Sigmoid colon (tissue), 6 donors: ENCODE measurements at regions not wholly inside any gene's neighbourhood (a gene's known extent, or its start where the extent isn't known, plus 50 kb on each side); places are given as distances from the start of the nearest gene placed in this dataset.

ENCODE experiments used
- DNase-seq: peaks from one replicate; pipeline ENCODE4 v3.0.0-alpha.2; 2019
- H3K27ac ChIP-seq, 4 donors: fragments of 200-600 bp; sonication (generic); one replicate each; pipeline ENCODE4 v1.5.1; 2016 to 2019; ENCODE audit warnings: mild to moderate bottlenecking in 1 of 4
- H3K27me3 ChIP-seq, 3 donors: fragments of 200-600 bp; sonication (generic); one replicate each; pipeline ENCODE4 v1.5.1; 2019; ENCODE audit warnings: mild to moderate bottlenecking in 1 of 3
- H3K36me3 ChIP-seq, 4 donors: fragments of 200-600 bp; sonication (generic); one replicate each; pipeline ENCODE4 v1.5.1; 2016 to 2019
- H3K4me1 ChIP-seq, 4 donors: fragments of 200-600 bp; sonication (generic); one replicate each; pipeline ENCODE4 v1.5.1; 2017 to 2019
- H3K4me3 ChIP-seq, 4 donors: fragments of 200-600 bp; sonication (generic); one replicate each; pipeline ENCODE4 v1.5.1; 2017 to 2019; ENCODE audit warnings: mild to moderate bottlenecking in 2 of 4, moderate library complexity in 1 of 4
- H3K9me3 ChIP-seq, 4 donors: fragments of 200-600 bp in 3 of 4; sonication (generic) in 3 of 4; one replicate each; pipeline versions ENCODE4 v1.5.1 to v1.6.1; 2013 to 2019
- CTCF ChIP-seq, 4 experiments: fragments of 450-650 bp in 3 of 4; fragments of 200-600 bp in 1 of 4; IDR thresholded peaks; one replicate each; pipeline ENCODE4 v1.5.1; 2016 to 2019; ENCODE audit warnings: antibody characterized with exemption in 4 of 4, mild to moderate bottlenecking in 3 of 4, moderate library complexity in 2 of 4
- EP300 ChIP-seq, 4 donors: sonication (generic); formaldehyde crosslinking; IDR thresholded peaks; one replicate each; pipeline ENCODE4 v1.6.1; 2017; ENCODE audit warnings: antibody characterized with exemption in 4 of 4
- POLR2A ChIP-seq, 2 donors: fragments of 450-650 bp; IDR thresholded peaks; one replicate each; pipeline ENCODE4 v1.6.1; 2016; ENCODE audit warnings: antibody characterized with exemption in 2 of 2, mild to moderate bottlenecking in 2 of 2, moderate library complexity in 2 of 2
- POLR2AphosphoS5 ChIP-seq, 4 donors: sonication (generic); formaldehyde crosslinking; IDR thresholded peaks; one replicate each; pipeline ENCODE4 v1.6.1; 2017; ENCODE audit warnings: antibody characterized with exemption in 4 of 4
- WGBS, 2 donors: extraction: QIAGEN DNeasy Blood & Tissue Kit; methylation state at CpG; one replicate each; pipeline ENCODE4 v1.1.7; 2013; 5-methylcytosine and 5-hydroxymethylcytosine counted together
- intact Hi-C: fragments of 100-400 bp; cut with DNase I; formaldehyde crosslinking; loops from one replicate; pipeline ENCODE4 v1.15.1; 2023
- donor health status: healthy with polysubstance abuse.
- donor health status: healthy.

DNA sequence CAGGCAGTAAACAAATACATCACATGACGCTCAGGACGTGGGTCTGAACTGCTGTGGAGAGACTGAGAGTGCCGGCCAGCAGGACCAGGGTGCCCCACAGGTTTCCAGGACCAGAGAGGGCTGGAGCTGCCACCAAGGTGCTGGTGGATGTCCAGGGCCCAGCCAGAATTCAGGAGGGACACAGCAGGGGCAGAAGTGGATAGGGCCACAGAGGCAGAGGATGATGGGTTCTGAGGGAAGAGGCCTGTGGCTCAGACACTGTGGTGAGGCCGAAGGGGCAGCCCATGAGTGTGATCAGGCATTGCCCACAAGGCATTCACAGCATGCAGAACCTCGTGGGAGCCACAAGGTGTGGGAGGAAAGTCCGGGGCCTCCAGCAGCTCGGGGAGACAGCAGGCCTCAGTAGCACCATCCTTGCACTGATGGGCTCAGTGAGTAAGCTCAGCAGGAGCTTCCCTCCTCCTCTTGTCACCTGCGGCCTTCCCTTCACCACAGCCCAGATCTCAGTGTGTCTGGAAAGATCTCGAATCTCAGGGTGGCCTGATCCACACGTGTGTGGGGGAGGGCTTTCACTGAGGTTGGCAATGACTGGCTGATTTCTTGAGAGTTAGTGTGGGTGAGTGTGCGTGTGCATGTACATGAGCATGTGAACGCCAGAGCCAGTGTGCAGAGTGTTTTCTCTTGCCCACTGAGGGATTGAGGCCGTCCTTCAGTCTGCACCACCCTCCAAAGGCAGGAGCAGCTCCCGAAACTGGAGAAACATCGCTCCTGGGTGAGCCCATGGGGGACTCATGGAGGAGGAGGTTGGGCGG is 181.8 kb upstream of the RAB6C start:
- DNase-seq, result no peak
- TF ChIP-seq POLR2AphosphoS5 (IDR thresholded peaks at IDR 0.05), result no peak
- no peak for TF ChIP-seq EP300 (IDR thresholded peaks at IDR 0.05)
- no peak for TF ChIP-seq POLR2A (IDR thresholded peaks at IDR 0.05)
- TF ChIP-seq CTCF (IDR thresholded peaks at IDR 0.05), result no peak
- Histone ChIP-seq H3K27ac (no peak overlapping the region), H3K36me3 (no peaks in the 10 kb centered on the region), H3K9me3 (no peaks in the 10 kb centered on the region), H3K4me3 (no peak overlapping the region), H3K4me1 (no peaks in the 10 kb centered on the region), H3K27me3 (no peaks in the 10 kb centered on the region)
- WGBS, 2 donors, result 74 to 79% methylated on average over 16 of the region's 16 CpGs
- intact Hi-C loops, result no loop called here

DNA sequence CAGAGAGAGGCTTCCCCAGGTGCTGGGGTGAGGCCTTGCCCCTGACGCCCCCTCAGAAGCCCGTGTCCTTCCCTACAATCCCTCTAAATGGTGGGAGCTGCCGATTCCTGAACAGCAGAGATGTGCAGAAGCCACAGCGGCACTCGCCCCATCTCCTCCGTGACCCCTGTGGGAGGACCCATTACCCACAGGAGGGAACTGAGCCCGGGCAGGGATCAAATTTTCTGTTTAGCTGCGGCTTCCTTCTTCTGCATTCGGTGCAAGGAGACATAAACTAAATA is 181.2 kb upstream of the RAB6C start:
- Histone ChIP-seq H3K27me3 (no peaks in the 10 kb centered on the region), H3K27ac (no peak overlapping the region), H3K4me1 (no peaks in the 10 kb centered on the region), H3K4me3 (no peak overlapping the region), H3K36me3 (no peaks in the 10 kb centered on the region), H3K9me3 (peaks cover 0 to 2% (median 0%) of the 10 kb centered on the region in 4 donors)
- no peak for DNase-seq
- intact Hi-C loops, result no loop called here
- 90 to 93% methylated on average over 9 of the region's 9 CpGs for WGBS, 2 donors
- TF ChIP-seq CTCF (IDR thresholded peaks at IDR 0.05), result no peak
- no peak for TF ChIP-seq POLR2AphosphoS5 (IDR thresholded peaks at IDR 0.05)
- no peak for TF ChIP-seq POLR2A (IDR thresholded peaks at IDR 0.05)
- no peak for TF ChIP-seq EP300 (IDR thresholded peaks at IDR 0.05)

- TF ChIP-seq EP300 (IDR thresholded peaks at IDR 0.05), result no peak
- no peak for TF ChIP-seq CTCF (IDR thresholded peaks at IDR 0.05)
- TF ChIP-seq POLR2AphosphoS5 (IDR thresholded peaks at IDR 0.05), result no peak
- TF ChIP-seq POLR2A (IDR thresholded peaks at IDR 0.05), result no peak
- DNase-seq, result no peak
- Histone ChIP-seq H3K27ac (no peak overlapping the region), H3K27me3 (no peaks in the 10 kb centered on the region), H3K36me3 (no peaks in the 10 kb centered on the region), H3K9me3 (peaks cover 0 to 2% (median 0%) of the 10 kb centered on the region in 4 donors), H3K4me3 (no peak overlapping the region), H3K4me1 (no peaks in the 10 kb centered on the region)
- intact Hi-C loops, result no loop called here
- 87 to 91% methylated on average over 9 of the region's 9 CpGs for WGBS, 2 donors
Measured at GRCh38 chr2:129798626-129799025, 180.8 kb upstream of the RAB6C start.

DNA sequence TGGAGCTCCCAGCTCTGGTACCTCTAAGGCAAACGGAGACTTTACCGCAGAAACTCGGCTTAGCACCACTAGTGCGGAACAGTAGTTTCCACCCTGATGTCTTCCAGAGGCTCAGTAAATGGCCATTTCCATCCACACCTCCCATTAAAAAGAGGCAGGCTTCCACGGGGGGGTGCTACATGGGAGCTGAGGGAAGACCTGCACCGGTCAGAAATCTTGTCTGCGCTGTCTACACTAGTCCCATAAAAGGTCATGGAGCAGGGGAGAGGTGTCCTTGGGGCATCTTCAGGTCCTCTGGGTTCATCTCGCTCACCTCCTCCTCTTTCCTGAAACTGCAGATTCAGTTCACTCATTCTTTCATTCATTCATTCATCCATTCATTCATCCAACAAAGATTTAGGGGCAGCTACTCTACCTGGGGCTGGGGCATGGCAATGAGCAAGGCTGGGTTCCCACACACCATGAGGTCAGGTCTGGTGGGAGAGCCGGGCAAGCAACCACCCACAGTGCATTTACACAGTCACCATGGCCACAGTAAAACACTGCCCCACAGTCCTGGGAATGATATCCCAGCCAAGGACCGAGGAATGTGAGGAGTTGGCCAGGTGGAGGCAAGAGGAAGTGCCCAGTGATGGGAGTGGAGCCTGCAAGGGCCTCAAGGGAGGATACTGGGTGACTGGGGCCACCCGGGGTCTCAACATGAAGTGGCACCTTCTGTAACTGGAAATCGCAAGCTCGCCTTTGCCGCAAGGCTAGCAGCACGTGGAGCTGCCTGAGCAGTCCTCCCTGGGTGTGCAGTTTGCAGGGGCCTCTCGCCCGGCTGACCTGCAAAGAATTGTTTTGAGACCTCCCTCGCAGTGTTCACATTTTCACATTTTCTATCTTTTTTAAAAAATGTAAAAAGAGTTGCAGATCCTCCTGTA is 180.2 kb upstream of the RAB6C start:
- H3K36me3 ChIP-seq, result no peaks in the 10 kb centered on the region
- no peak overlapping the region for H3K4me3 ChIP-seq
- WGBS, 2 donors, result 83 to 90% methylated on average over 18 of the region's 18 CpGs
- no peak overlapping the region for H3K27ac ChIP-seq
- intact Hi-C loops, result no loop called here
- DNase-seq, result no peak
- H3K4me1 ChIP-seq, result no peaks in the 10 kb centered on the region
- peaks cover 0 to 2% (median 0%) of the 10 kb centered on the region in 4 donors for H3K9me3 ChIP-seq
- H3K27me3 ChIP-seq, result no peaks in the 10 kb centered on the region
- TF ChIP-seq EP300 (IDR thresholded peaks at IDR 0.05) (no peak), POLR2AphosphoS5 (IDR thresholded peaks at IDR 0.05) (no peak), CTCF (IDR thresholded peaks at IDR 0.05) (no peak), POLR2A (IDR thresholded peaks at IDR 0.05) (no peak)
